ENCODE measurements at regions not wholly inside any gene's neighbourhood (a gene's known extent, or its start where the extent isn't known, plus 50 kb on each side); places are given as distances from the start of the nearest gene placed in this dataset.
"Not testable (repeated sequence)": the region's sequence is repeated elsewhere in the genome, so short reads cannot be mapped to it uniquely, and the experiment has no call there.

GRCh38 chr1:116265931-116266863 is 106.8 kb upstream of the ATP1A1 start:
- no peak for DNase-seq

- DNase-seq = no peak
Observed at GRCh38 chr1:116266864-116267212, 106.2 kb upstream of the ATP1A1 start.

GRCh38 chr1:116268211-116268610 is 104.8 kb upstream of the ATP1A1 start:
- no peak for DNase-seq

- DNase-seq = no peak
Observed at GRCh38 chr1:116270316-116271057, 102.6 kb upstream of the ATP1A1 start.

- DNase-seq = no peak
Observed at GRCh38 chr1:116273042-116273783, 99.8 kb upstream of the ATP1A1 start.

- DNase-seq = no peak
Observed at GRCh38 chr1:116276532-116276931, 96.5 kb upstream of the ATP1A1 start.

- DNase-seq = no peak
Observed at GRCh38 chr1:116277840-116278540, 95.1 kb upstream of the ATP1A1 start.

- DNase-seq = no peak
Observed at GRCh38 chr1:116278541-116278866, 94.5 kb upstream of the ATP1A1 start.

- no peak for DNase-seq
Observed at GRCh38 chr1:116279715-116280114, 93.3 kb upstream of the ATP1A1 start.

- DNase-seq = no peak
Observed at GRCh38 chr1:116284819-116285390, 88.1 kb upstream of the ATP1A1 start.

GRCh38 chr1:116286541-116286971 is 86.5 kb upstream of the ATP1A1 start:
- DNase-seq = no peak

- no peak for DNase-seq
Observed at GRCh38 chr1:116287341-116288200, 85.5 kb upstream of the ATP1A1 start.

- no peak for DNase-seq
Observed at GRCh38 chr1:116288201-116288598, 84.8 kb upstream of the ATP1A1 start.

- no peak for DNase-seq
Observed at GRCh38 chr1:116289193-116289592, 83.9 kb upstream of the ATP1A1 start.

GRCh38 chr1:116290085-116290705 is 82.8 kb upstream of the ATP1A1 start:
- no peak for DNase-seq

- no peak for DNase-seq
Observed at GRCh38 chr1:116291024-116291423, 82.0 kb upstream of the ATP1A1 start.

- DNase-seq = peak; percentile 30
Observed at GRCh38 chr1:116292929-116293725, 79.9 kb upstream of the ATP1A1 start.

- DNase-seq = no peak
Observed at GRCh38 chr1:116297495-116298212, 75.4 kb upstream of the ATP1A1 start.

GRCh38 chr1:116298213-116298579 is 74.8 kb upstream of the ATP1A1 start:
- not testable (repeated sequence) for DNase-seq

GRCh38 chr1:116298746-116299145 is 74.3 kb upstream of the ATP1A1 start:
- no peak for DNase-seq

All from NCI-H146 (cell line).